Mesenchymal stem cell (in vitro differentiated cells and primary cell): ENCODE measurements at regions not wholly inside any gene's neighbourhood (a gene's known extent, or its start where the extent isn't known, plus 50 kb on each side); places are given as distances from the start of the nearest gene placed in this dataset.

Experiments
- DNase-seq: peaks from one replicate; pipeline ENCODE4 v3.0.0-alpha.2; 2013
- H2AFZ ChIP-seq: one replicate; pipeline ENCODE4 v1.6.1; 2013; ENCODE audit warnings: low read depth, mild to moderate bottlenecking, control low read depth, inconsistent platforms, low read length, moderate library complexity
- H2AK5ac ChIP-seq: 2 replicates; pipeline ENCODE4 v1.6.1; 2013; ENCODE audit warnings: low read length, moderate library complexity, mild to moderate bottlenecking, inconsistent platforms; ENCODE audit not compliant: severe bottlenecking
- H2BK120ac ChIP-seq: one replicate; pipeline ENCODE4 v1.6.1; 2013; ENCODE audit warnings: low read depth, mild to moderate bottlenecking, inconsistent platforms, low read length, moderate library complexity
- H2BK12ac ChIP-seq, 2 experiments: one replicate each; pipeline ENCODE4 v1.6.1; 2013; ENCODE audit warnings: inconsistent platforms in 2 of 2, low read length in 2 of 2, mild to moderate bottlenecking in 2 of 2, moderate library complexity in 2 of 2, control low read depth in 1 of 2
- H2BK15ac ChIP-seq: one replicate; pipeline ENCODE4 v1.6.1; 2013; ENCODE audit warnings: mild to moderate bottlenecking, low read depth, inconsistent platforms; ENCODE audit not compliant: poor library complexity, severe bottlenecking
- H2BK5ac ChIP-seq: 2 replicates; pipeline ENCODE4 v1.6.1; 2013; ENCODE audit warnings: low read depth, mild to moderate bottlenecking, low read length, control low read depth, inconsistent platforms; ENCODE audit not compliant: poor library complexity, severe bottlenecking
- H3K14ac ChIP-seq, 2 experiments: one replicate each; pipeline ENCODE4 v1.6.1; 2013; ENCODE audit warnings: inconsistent platforms in 2 of 2, low read length in 2 of 2, control low read depth in 1 of 2, mild to moderate bottlenecking in 1 of 2, moderate library complexity in 1 of 2
- H3K18ac ChIP-seq, 2 experiments: one replicate each; pipeline ENCODE4 v1.6.1; 2013; ENCODE audit warnings: inconsistent platforms in 2 of 2, low read length in 2 of 2, control low read depth in 1 of 2, low read depth in 1 of 2, mild to moderate bottlenecking in 1 of 2
- H3K23ac ChIP-seq, 2 experiments: one replicate each; pipeline ENCODE4 v1.6.1; 2013; ENCODE audit warnings: inconsistent platforms in 2 of 2, low read length in 2 of 2, mild to moderate bottlenecking in 2 of 2, moderate library complexity in 2 of 2, control low read depth in 1 of 2
- H3K27ac ChIP-seq: 2 replicates; pipeline ENCODE4 v1.5.1; 2013; ENCODE audit warnings: mild to moderate bottlenecking, moderate library complexity, low read length, control low read depth, inconsistent platforms; ENCODE audit not compliant: poor library complexity, severe bottlenecking
- H3K27me3 ChIP-seq, 2 experiments: 2 replicates each; pipeline versions ENCODE4 v1.6.1 to v1.7.0; 2013; ENCODE audit warnings: low read length in 2 of 2, mild to moderate bottlenecking in 2 of 2, moderate library complexity in 2 of 2, control low read depth in 1 of 2, inconsistent platforms in 1 of 2; ENCODE audit not compliant: control insufficient read depth in 1 of 2, insufficient read depth in 1 of 2
- H3K36me3 ChIP-seq, 2 experiments: 2 replicates each; pipeline versions ENCODE4 v1.6.1 to v1.7.0; 2013; ENCODE audit warnings: low read length in 2 of 2, control low read depth in 1 of 2, inconsistent platforms in 1 of 2, low read depth in 1 of 2, mild to moderate bottlenecking in 1 of 2; ENCODE audit not compliant: insufficient read depth in 2 of 2, control insufficient read depth in 1 of 2
- H3K4ac ChIP-seq, 2 experiments: one replicate each; pipeline ENCODE4 v1.6.1; 2013; ENCODE audit warnings: inconsistent platforms in 2 of 2, low read length in 2 of 2, mild to moderate bottlenecking in 2 of 2, moderate library complexity in 2 of 2, control low read depth in 1 of 2, low read depth in 1 of 2
- H3K4me1 ChIP-seq: 2 replicates; pipeline ENCODE4 v1.6.1; 2013; ENCODE audit warnings: low read depth, low read length, control low read depth; ENCODE audit not compliant: control insufficient read depth, insufficient read depth
- H3K4me2 ChIP-seq: 2 replicates; pipeline ENCODE4 v1.6.1; 2013; ENCODE audit warnings: low read length, mild to moderate bottlenecking, inconsistent platforms; ENCODE audit not compliant: poor library complexity, severe bottlenecking
- H3K4me3 ChIP-seq, 2 experiments: 2 replicates each; pipeline versions ENCODE4 v1.5.1 to v1.7.0; 2013; ENCODE audit warnings: low read length in 2 of 2, mild to moderate bottlenecking in 2 of 2, control low read depth in 1 of 2, low read depth in 1 of 2; ENCODE audit not compliant: insufficient read depth in 1 of 2
- H3K79me1 ChIP-seq: replicated peaks from 2 replicates; pipeline ENCODE4 v1.6.1; 2013; ENCODE audit warnings: mild to moderate bottlenecking, control low read depth, low read length, inconsistent platforms; ENCODE audit not compliant: poor library complexity, severe bottlenecking
- H3K9ac ChIP-seq: 2 replicates; pipeline ENCODE4 v1.7.0; 2013; ENCODE audit warnings: mild to moderate bottlenecking, low read length, moderate library complexity
- H3K9me3 ChIP-seq: 2 replicates; pipeline ENCODE4 v1.7.0; 2013; ENCODE audit warnings: mild to moderate bottlenecking, low read length; ENCODE audit not compliant: control insufficient read depth
- H4K8ac ChIP-seq: one replicate; pipeline ENCODE4 v1.6.1; 2013; ENCODE audit warnings: inconsistent platforms, mild to moderate bottlenecking, low read length, moderate library complexity
- H4K91ac ChIP-seq: one replicate; pipeline ENCODE4 v1.6.1; 2013; ENCODE audit warnings: mild to moderate bottlenecking, low read length, inconsistent platforms
- WGBS: methylation state at CpG from one replicate; pipeline ENCODE4 v1.1.7; 2013; ENCODE audit warnings: mixed read lengths; 5-methylcytosine and 5-hydroxymethylcytosine counted together

- Histone ChIP-seq H2AFZ (no peak overlapping the region), H2BK15ac (no peak overlapping the region), H4K91ac (no peak overlapping the region), H3K9ac (no peak overlapping the region), H3K18ac (no peak overlapping the region), H2BK5ac (no peak overlapping the region), H3K36me3 (no peaks in the 10 kb centered on the region), H3K27me3 (no peaks in the 10 kb centered on the region), H3K4me2 (no peak overlapping the region), H2BK12ac (no peak overlapping the region), H3K4me3 (no peak overlapping the region), H2BK120ac (no peak overlapping the region), H3K4ac (no peak overlapping the region), H3K9me3 (no peaks in the 10 kb centered on the region), H2AK5ac (no peak overlapping the region), H3K4me1 (no peaks in the 10 kb centered on the region), H3K14ac (no peak overlapping the region), H3K23ac (no peak overlapping the region), H3K27ac (no peak overlapping the region), H4K8ac (no peak overlapping the region), H3K79me1 (no peaks in the 10 kb centered on the region)
- DNase-seq, result no peak
Observed at GRCh38 chr5:112065781-112066180, 308.8 kb upstream of the NREP start.

- Histone ChIP-seq H4K91ac (no peak overlapping the region), H3K27ac (no peak overlapping the region), H3K18ac (no peak overlapping the region), H3K4me3 (no peak overlapping the region), H3K9me3 (no peaks in the 10 kb centered on the region), H4K8ac (no peak overlapping the region), H2BK12ac (no peak overlapping the region), H2BK120ac (no peak overlapping the region), H3K27me3 (no peaks in the 10 kb centered on the region), H2BK5ac (no peak overlapping the region), H3K23ac (no peak overlapping the region), H2AK5ac (no peak overlapping the region), H3K36me3 (no peaks in the 10 kb centered on the region), H2BK15ac (no peak overlapping the region), H3K14ac (no peak overlapping the region), H3K4me2 (no peak overlapping the region), H3K4me1 (no peaks in the 10 kb centered on the region), H3K9ac (no peak overlapping the region), H3K79me1 (no peaks in the 10 kb centered on the region), H2AFZ (no peak overlapping the region), H3K4ac (no peak overlapping the region)
- WGBS, result 100% methylated on average over 1 of the region's 2 CpGs
- DNase-seq, result no peak
Observed at GRCh38 chr5:112064956-112065355, 308.0 kb upstream of the NREP start.

- Histone ChIP-seq H2AK5ac (no peak overlapping the region), H3K79me1 (no peaks in the 10 kb centered on the region), H4K8ac (no peak overlapping the region), H3K18ac (no peak overlapping the region), H2BK120ac (no peak overlapping the region), H3K27ac (no peak overlapping the region), H3K4me1 (no peaks in the 10 kb centered on the region), H4K91ac (no peak overlapping the region), H3K27me3 (no peaks in the 10 kb centered on the region), H3K9me3 (no peaks in the 10 kb centered on the region), H3K4me2 (no peak overlapping the region), H2AFZ (no peak overlapping the region), H3K36me3 (no peaks in the 10 kb centered on the region), H3K9ac (no peak overlapping the region), H2BK5ac (no peak overlapping the region), H3K14ac (no peak overlapping the region), H2BK12ac (no peak overlapping the region), H2BK15ac (no peak overlapping the region), H3K23ac (no peak overlapping the region), H3K4me3 (no peak overlapping the region), H3K4ac (no peak overlapping the region)
- DNase-seq, result no peak
- WGBS, result 90% methylated on average over 2 of the region's 2 CpGs
Observed at GRCh38 chr5:112064271-112064701, 307.3 kb upstream of the NREP start.

DNA sequence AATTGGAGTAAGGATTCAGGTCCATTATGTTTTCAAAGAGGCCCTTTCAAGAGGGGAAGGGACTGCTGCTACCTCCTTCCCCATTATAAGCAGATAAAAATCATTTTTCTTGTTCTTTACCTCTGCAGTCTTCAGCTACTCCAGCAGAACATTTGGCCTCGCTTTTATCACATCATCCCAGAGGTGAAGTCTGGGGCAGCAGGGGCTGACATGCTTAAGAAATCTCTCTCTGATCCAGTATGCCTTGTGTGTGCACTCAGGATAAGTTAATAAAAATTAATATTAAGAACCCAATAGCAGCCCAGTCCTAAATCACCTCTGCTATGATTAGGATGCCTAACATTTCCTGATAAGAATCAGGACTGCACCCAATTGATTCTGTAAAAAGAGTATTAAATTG is 306.9 kb upstream of the NREP start:
- Histone ChIP-seq H3K27ac (no peak overlapping the region), H4K8ac (no peak overlapping the region), H3K4ac (no peak overlapping the region), H2BK12ac (no peak overlapping the region), H4K91ac (no peak overlapping the region), H3K9me3 (no peaks in the 10 kb centered on the region), H2BK120ac (no peak overlapping the region), H3K36me3 (no peaks in the 10 kb centered on the region), H3K18ac (no peak overlapping the region), H3K4me3 (no peak overlapping the region), H2BK15ac (no peak overlapping the region), H3K79me1 (no peaks in the 10 kb centered on the region), H3K4me1 (no peaks in the 10 kb centered on the region), H3K27me3 (no peaks in the 10 kb centered on the region), H3K14ac (no peak overlapping the region), H3K4me2 (no peak overlapping the region), H2BK5ac (no peak overlapping the region), H3K9ac (no peak overlapping the region), H3K23ac (no peak overlapping the region), H2AFZ (no peak overlapping the region), H2AK5ac (no peak overlapping the region)
- WGBS, result 80% methylated on average over 1 of the region's 1 CpG
- no peak for DNase-seq
